ENCODE measurements at regions not wholly inside any gene's neighbourhood (a gene's known extent, or its start where the extent isn't known, plus 50 kb on each side); places are given as distances from the start of the nearest gene placed in this dataset.
A peak's percentile ranks its signal among the peaks of the same experiment; 100 is the strongest.
"Not testable (repeated sequence)": the region's sequence is repeated elsewhere in the genome, so short reads cannot be mapped to it uniquely, and the experiment has no call there.

DNA sequence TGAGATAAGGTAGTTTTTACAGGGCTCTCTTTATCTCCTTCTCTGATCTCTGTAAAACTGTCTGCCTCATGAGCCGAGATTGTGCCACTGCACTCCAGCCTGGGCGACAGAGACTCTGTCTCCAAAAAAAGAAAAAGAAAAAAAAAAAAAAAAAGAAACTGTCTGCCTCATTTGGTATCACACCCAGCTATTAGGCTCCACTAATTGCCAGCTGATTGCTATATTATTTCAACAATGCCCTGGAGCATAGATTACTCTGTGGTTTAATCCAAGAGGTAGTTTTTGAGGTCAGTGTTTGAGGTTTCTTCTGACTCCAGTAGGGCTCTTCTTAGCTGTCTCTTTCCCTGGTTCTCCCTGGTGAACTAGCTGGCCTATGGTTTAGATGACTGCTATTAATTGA, 268.1 kb upstream of the PLPP4 start:
- no peak for DNase-seq (ENCODE audit: low read depth, low spot score)

DNA sequence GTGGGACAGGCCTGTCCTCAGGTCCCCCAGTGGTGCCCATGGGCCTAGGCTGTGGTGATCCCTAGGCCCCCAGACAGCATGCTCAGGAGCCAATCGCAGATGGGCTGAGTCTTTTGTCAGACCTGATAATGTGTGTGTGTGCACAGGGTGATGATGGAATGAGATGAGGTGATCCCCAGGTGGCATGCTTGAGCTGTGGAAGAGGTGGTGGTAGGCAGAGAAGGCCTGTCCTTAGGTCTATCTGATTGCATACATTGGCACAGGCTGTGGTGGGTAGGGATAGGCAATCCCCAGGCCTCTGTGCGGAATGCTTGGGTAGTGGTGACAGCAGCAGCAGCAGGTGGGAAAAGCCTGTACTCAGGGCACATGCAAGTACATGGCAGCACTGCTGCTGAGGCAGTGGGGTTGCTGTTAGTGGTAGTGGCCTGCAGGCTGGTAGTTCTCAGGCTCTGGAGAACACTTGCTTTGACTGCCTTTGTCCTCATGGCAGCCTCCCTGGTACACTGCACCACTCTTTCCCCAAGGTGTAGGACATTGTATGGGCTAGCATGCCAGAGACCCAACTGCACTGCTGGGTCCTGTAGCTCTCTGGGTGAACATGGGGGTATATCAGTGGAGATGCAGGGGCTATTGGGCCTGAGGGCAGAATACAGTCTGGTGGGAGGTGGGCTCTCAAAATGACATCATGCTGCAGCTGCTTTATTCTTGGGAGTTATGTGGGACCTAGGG, 260.9 kb upstream of the PLPP4 start:
- no peak for DNase-seq (ENCODE audit: low read depth, low spot score)

DNA sequence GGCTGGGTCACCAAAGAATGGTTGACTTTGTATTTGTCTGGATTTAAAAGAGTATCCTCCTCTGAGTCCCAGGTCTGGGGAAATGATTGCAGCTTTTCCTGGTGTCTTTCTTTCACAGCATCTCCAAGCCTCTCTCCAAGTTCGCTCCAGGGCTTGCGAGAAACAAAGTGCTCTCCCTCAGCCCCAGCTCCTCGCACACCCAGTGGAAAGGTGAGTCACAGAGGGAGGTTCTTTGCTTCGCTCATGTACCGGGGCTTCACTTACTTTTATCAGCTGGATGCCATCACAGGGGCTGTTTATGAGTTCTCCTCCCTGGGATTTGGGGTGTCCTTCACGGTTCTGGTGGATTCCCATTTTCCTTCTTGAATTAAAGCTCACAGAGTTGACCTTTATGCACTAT, 252.2 kb upstream of the PLPP4 start:
- no peak for DNase-seq (ENCODE audit: low read depth, low spot score)

DNA sequence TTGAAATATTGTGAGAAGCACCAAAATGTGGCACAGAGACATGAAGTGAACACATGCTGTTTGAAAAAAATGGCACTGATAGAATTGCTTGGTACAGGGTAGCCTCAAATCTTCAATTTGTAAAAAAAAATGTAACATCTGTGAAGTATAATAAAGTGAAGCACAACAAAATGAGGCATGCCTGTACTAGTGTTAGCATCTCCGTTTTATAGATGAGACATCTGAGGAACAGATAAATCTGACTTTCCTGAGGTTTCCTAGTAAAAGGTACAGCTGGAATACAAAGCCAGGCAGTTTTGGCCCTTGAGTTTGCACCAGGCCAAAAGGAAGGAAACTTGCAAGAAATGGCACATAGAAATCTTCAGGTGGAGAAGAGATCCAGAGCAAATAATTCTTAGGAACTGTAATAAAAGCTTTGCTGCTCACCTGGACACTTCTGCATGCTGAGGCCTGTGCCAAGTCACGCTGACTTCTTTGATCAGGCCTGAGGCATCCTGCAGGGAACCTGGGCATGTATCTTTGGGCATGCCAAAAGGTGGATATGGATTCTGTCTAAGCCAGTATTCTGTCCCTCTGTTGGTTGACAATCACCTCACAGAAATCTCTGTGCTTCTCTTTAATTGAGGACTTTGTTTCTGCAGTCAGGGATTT, 251.5 kb upstream of the PLPP4 start:
- DNase-seq (ENCODE audit: low read depth, low spot score) = no peak

DNA sequence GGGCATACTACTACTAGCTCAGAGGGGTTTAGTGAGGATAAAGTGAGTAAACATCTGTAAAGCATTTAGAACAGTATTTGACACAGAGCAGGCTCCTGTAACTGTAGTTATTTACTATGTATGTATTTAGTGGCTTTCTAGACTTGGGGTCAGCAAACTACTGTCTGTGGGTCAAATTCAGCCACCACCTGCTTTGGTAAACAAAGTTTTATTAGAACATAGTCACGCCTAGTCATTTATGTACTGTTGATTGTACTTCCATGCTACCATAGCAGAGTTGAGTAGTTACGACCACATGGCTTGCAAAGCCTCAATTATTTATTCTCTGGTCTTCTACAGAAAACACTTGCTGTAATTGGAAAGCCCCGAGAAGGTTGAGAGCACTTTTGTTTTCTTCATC, 248.5 kb upstream of the PLPP4 start:
- DNase-seq (ENCODE audit: low read depth, low spot score) = no peak

DNA sequence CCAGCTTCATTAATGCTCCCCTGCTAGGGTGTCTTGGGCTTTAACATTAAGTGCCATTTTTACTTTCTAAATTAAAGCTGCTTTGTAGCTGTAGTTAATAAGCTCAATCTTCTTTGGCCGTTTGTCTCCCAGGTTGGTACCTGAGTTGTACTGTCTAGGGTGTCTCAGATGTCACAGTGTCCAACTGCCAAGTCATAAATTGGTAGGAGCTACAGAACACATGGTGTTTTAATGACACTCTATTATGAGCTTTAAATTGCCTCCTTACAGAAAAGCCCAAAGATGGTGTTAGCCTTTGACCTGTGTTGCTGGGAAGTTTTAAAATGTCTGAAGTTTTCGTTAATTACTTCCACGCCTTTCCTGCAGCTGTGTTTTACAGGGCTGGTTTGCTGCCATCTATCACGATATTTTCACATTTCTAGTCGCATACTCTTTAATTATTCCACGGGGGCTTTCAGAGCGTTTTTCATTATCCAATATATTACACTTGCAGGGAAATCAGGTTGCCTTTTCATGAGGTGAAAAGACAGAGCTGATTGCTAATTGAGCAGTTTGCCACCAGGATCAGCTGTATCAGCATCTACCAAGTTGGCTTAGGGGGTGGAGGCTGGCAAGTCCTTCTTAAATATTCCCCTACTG, 247.8 kb upstream of the PLPP4 start:
- DNase-seq (ENCODE audit: low read depth, low spot score) = no peak

DNA sequence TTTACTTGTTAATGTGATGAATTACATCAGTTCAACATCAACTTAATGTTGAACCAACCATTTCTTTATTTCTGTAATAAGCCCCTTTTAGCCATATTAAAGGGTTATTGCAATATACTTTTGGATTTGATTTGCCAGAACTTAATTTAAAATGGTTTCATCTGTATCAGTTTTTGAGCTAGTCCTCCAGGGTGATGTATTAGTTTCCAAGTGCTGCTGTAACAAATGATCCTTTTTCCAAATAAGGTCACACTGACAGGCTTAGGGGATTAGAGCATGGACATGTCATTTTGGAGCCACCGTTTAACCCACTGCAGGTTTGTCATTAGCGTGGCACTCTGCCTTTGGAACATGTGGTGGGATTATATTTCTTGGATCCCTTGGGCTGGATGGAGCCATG, 244.8 kb upstream of the PLPP4 start:
- DNase-seq (ENCODE audit: low read depth, low spot score) = no peak

DNA sequence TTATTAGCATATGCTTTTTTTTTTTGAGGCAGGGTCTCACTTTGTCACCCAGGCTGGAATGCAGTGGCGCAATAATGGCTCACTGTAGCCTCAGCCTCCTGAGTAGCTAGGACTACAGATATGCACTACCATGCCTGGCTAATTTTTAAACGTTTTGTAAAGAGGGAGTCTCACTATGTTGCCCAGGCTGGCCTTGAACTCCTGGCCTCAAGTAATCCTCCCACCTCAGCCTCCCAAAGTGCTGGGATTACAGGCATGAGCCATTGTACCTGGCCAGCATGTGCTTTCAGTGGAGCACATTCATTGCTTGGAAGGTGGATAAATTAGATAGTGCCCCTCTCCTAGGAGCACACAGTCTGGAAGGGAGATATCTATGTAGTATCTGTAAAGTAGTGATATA, 243.7 kb upstream of the PLPP4 start:
- not testable (repeated sequence) for DNase-seq (ENCODE audit: low read depth, low spot score)

DNA sequence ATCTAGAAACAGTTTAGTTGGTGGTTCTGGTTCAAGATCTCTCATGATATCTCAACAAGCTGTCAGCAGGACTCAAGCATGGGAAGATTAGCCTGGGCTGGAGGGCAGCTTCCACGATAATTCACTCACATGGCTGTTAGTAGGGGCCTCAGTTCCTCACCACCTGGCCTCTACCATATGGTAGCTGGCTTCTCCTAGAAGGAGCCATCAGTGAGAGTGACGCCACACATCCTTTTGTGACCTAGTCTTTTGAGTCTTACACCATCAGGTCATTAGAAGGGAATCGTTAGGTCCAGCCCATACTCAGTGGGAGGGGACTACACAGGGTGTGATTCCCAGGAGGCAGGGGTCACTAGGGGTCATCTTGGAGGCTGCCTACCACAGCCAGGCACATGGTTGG, 239.3 kb upstream of the PLPP4 start:
- no peak for DNase-seq (ENCODE audit: low read depth, low spot score)

DNA sequence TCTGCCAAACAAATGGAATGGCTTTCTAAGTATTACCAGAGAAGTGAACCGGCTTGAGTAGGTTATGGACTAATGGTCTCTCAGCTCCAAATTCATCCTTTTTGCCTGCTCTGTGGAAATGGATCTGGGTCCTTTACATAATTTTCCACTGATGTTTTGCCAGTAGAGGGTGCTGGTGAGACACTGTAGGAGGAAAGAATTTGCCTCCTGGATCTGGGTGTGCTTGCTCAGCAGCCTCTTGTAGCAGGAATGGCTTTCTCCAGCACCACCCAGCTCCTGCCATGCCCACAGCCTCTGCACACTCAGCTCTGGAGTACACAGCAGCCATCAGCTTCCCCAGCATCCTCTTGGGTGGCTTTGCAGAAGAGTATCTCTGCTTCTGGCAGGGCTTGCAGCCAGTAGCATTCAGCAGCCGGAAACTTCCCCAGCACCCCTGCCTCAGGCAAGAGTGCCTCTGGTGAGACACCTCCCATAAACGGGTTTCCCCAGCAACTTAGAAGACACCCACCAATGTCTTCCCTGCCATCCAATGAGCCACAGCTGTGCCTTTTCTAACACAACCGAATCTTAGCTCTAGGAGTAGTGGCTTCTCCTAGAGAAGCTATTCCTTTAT, 235.0 kb upstream of the PLPP4 start:
- DNase-seq (ENCODE audit: low read depth, low spot score) = peak; percentile 77

DNA sequence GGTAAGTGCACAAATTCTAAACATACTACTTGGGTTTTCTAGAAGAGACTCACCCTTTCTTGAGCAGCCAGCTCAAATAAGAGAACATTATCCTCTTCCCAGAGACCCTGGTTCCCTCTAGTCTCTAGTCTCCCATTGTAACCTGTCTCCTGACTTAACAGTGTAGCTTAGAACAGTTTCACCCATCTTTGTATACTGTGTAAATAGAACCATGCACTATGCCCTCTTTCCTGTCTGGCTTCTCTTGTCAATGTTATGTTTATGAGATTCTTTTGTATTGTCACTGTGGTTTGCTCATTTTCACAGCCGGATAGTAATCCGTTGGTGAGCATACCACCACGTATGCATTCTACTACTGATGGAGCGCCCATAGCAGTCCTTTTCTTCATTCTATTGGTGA, 227.4 kb upstream of the PLPP4 start:
- DNase-seq (ENCODE audit: low read depth, low spot score) = no peak

DNA sequence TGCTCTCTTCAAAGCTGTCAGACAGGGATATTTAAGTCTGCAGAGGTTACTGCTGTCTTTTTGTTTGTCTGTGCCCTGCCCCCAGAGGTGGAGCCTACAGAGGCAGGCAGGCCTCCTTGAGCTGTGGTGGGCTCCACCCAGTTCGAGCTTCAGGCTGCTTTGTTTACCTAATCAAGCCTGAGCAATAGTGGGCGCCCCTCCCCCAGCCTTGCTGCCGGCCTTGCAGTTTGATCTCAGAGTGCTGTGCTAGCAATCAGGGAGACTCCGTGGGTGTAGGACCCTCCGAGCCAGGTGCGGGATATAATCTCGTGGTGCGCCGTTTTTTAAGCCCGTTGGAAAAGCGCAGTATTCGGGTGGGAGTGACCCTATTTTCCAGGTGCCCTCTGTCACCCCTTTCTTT, 217.3 kb upstream of the PLPP4 start:
- DNase-seq (ENCODE audit: low read depth, low spot score) = peak; percentile 84

DNA sequence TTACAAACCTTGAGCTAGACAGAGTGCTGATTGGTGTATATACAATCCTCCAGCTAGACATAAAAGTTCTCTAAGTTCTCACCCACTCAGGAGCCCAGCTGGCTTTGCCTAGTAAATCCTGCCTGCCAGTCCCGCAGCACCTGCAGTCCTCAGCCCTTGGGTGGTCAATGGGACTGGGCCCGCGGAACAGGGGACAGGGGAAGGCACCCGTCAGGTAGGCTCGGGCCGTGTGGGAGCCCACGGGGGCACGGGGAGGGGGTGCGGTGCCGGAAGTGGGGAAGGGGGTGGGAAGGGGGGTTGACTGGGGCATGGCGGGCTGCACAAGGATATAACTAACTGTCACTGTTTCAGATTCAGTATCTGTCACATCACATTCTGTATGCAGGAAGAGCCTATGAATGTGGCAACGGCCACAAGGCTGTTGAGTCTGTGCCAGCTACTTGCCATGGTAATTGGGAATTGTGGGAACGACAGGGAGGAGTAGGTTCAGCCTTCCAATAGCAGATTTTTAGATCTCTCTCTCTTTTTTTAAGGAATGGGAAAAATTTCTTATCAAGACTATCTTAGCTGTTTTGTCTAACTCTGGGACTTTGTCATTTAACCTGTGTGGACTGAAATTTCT, 205.1 kb upstream of the PLPP4 start:
- DNase-seq (ENCODE audit: low read depth, low spot score) = no peak

DNA sequence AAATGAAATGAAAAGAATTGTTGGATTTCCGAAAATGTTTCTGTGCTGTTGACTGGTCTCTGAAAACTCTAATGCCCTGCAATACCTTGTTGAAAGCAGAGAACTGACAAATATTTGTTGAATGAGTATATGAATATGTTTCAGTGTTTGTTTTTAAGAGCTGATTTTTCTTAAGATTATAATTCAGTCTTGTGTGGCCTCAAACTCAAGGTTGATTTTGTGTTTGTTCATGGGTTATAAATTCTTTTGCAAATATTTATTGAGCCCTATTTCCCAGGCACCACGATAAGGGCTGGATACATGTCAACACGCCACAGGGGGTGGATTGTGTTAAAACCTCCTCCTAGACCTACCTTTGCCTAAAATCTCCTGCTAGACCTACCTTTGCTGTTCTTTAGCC, 203.9 kb upstream of the PLPP4 start:
- no peak for DNase-seq (ENCODE audit: low read depth, low spot score)

DNA sequence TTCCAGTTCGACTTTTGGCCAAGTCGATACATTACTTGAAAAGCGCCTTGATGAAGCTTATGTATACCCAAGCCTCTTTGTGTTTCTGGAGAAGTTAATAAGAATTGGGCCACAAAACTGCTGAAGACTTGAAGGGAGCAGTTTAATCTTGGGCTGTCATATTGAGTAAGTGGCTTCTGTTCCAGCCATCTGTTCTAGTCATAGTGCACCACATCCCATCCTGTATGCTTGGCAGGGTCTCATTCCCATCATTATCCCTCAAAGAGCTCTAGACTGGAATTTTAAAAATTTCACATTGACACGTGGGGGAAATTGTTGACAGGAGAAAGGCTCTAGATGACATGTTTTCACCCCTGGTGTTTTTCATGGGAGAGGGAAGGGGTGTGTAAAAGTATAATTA, 196.6 kb upstream of the PLPP4 start:
- DNase-seq (ENCODE audit: low read depth, low spot score) = no peak

DNA sequence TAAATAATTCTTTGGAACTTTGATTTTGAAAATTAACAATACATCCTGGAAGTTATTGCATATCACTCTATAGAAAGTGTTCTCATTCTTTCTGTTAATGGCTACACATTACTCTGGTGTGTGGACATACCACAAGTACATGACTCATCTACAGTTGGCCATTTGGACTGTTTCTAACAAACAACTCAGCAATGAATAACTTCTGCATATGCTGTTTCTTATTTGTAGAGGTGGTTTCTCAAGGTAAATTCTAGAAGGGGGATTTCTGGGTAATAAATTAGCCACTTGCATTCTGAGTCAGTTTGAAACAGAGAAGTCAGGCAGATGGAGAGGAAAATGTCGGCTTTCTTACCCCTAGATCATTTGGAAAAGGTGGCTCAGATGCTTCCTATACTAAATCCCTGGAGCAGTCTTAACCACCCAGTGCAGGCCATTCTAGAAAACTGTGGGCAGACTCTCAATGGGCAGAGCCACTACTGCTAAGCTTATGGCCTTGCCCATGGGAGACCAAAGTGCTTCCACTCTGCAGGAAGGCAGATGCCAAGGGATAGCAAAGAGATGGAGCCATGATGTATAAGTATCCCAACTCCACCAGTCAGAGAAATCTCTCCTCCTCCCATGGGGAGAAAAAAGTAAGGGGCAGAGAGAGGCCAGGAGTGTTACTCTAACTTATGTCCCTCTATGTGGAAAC, 194.0 kb upstream of the PLPP4 start:
- no peak for DNase-seq (ENCODE audit: low read depth, low spot score)

DNA sequence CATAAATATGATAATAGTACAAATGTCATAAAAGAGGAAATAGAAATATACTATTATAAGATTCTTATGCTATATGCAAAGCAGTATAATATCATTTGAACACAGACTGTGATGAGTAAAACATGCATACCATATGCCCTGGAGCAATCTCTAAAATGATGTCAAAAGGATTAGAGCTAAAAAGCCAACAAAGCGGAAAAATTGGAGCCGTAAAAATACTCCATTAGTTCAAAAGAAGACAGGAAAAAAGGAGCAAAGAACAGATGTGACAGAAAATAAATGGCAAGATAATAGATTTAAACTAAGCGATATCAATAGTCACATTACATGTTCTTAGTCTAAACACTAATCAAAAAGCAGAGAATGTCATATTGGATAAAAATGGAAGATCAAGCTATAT, 191.0 kb upstream of the PLPP4 start:
- no peak for DNase-seq (ENCODE audit: low read depth, low spot score)

DNA sequence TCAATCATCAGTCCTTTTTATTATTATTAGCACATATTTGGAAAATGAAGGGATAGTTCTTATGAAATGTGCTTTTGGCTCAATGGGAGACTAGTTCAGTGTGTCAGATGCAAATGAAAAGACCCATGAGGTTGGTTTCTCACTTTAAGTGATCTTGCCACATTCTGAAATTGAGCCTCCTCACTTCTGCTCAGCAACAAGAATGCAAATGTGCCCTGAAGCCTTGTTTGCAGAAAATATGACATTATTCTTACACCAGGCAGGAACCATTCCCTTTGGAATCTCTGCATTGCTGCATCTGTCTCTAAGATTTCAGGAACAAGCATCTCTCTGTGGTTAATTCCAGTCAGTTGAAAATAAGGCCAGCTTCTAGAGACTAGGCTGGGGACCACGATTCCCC, 186.1 kb upstream of the PLPP4 start:
- no peak for DNase-seq (ENCODE audit: low read depth, low spot score)

DNA sequence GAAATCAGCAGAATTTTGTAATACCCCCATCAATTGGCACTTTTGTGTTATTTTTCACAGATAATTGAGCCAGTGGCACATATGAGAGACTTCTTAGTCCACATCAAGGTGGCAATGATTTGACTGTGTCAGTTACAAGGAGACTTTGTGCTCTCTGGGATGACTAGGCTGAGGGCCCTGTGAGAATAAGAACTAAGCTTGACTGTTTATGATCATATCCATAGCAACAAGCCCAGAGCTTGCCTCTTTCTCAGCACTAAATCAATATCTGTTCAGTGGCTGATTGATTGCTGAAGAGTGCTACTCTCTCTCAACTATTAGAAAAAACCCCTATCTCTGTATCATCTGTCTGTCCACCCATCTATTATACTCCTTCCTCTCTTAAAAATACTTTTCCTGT, 185.3 kb upstream of the PLPP4 start:
- DNase-seq (ENCODE audit: low read depth, low spot score) = no peak

DNA sequence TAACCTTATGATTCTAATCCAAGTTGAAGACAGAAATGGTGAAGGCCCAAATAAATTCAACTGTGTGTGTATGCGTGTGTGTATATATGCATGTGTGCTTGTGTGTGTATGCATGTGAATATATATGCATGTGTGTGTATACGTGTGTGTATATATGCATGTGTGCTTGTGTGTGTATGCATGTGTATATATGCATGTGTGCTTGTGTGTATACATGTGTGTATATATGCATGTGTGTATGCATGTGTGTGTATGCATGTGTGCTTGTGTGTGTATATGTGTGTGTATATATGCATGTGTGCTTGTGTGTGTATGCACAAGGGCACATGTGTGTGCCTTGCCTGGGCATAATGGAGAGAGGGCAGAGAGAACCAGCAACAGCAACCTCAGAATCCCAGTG, 184.7 kb upstream of the PLPP4 start:
- DNase-seq (ENCODE audit: low read depth, low spot score) = no peak

DNA sequence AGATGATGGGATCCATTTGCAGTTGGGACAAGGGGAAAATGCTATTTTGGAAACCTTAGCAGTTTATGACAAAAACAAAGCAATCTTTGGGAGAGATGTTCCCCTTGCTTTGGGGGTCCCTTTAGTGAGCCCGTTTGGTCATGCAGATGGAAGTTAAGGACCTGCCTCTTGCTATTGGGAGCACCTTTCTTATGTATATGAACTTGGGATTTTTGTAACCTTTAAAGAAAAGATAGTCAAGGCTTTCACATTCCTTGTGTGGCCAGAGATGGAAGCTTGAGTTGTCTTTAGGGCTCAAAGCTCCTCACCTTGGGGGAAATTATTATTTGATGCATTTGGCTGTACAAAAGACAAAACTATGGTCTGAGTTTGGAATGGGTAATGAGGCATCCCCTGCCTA, 179.0 kb upstream of the PLPP4 start:
- peak; percentile 8 for DNase-seq (ENCODE audit: low read depth, low spot score)

DNA sequence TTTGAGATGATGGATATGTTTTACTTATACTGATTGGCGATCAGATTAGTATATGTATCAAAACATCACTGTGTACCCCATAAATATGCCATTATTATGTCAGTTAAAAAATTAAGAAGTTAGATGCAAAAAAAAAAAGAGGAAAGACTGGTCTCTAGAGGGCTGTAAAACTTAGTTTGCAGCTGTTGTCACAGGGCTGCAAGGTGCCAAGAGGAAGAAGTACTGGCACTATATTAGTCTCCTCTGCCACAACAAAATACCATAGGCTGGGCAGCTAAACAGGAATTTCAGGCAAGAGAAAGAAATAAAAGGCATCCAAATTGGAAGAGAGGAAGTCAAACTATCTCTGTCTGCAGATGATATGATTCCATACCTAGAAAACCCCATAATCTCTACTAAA, 177.8 kb upstream of the PLPP4 start:
- no peak for DNase-seq (ENCODE audit: low read depth, low spot score)

Data from ELF-1 (cell line).